ENCODE measurements at regions not wholly inside any gene's neighbourhood (a gene's known extent, or its start where the extent isn't known, plus 50 kb on each side); places are given as distances from the start of the nearest gene placed in this dataset.

GRCh38 chr12:61308220-61308619 lies 952.0 kb upstream of the USP15 start:
- Histone ChIP-seq H3K9me1 (ENCODE audit: control insufficient read depth, insufficient read depth, low read length) (no peaks in the 10 kb centered on the region), H2AFZ (ENCODE audit: low read depth, low read length) (no peak overlapping the region), H3K9ac (ENCODE audit: insufficient read depth in 1 of 2, low read depth in 2 of 2, low read length in 2 of 2) (no peak overlapping the region), H4K20me1 (replicated peaks; ENCODE audit: control insufficient read depth, insufficient read depth, low read length) (no peaks in the 10 kb centered on the region), H3K9me3 (replicated peaks; ENCODE audit: control insufficient read depth, insufficient read depth, low read depth, low read length) (no peaks in the 10 kb centered on the region), H3K4me2 (ENCODE audit: insufficient read depth, low read length) (no peak overlapping the region), H3K79me2 (ENCODE audit: control insufficient read depth, insufficient read depth, low read length) (no peaks in the 10 kb centered on the region), H3K4me1 (replicated peaks in 1 of 2; ENCODE audit: control insufficient read depth in 2 of 2, insufficient read depth in 2 of 2, low read length in 2 of 2) (no peaks in the 10 kb centered on the region), H3K4me3 (no peak overlapping the region), H3K27ac (ENCODE audit: extremely low read depth, low read depth, low read length) (no peak overlapping the region), H3K27me3 (ENCODE audit: control insufficient read depth in 2 of 2, insufficient read depth in 2 of 2, low read length in 2 of 2) (no peaks in the 10 kb centered on the region), H3K36me3 (ENCODE audit: control insufficient read depth, insufficient read depth, low read length) (no peaks in the 10 kb centered on the region)
- TF ChIP-seq HNRNPK (IDR thresholded peaks at IDR 0.05; ENCODE audit: low read depth, low read length, poor library complexity, severe bottlenecking) (no peak), HCFC1 (IDR thresholded peaks at IDR 0.05; ENCODE audit: low read depth, low read length) (no peak), SAFB (IDR thresholded peaks at IDR 0.05; ENCODE audit: borderline replicate concordance, low read depth, low read length) (no peak), NR2C1 (IDR thresholded peaks at IDR 0.05) (no peak), NR2C1 (tag; IDR thresholded peaks at IDR 0.05) (no peak), SMAD4 (CRISPR knock-in tag; conservative IDR thresholded peaks at IDR 0.05) (no peak), RFX7 (CRISPR knock-in tag; IDR thresholded peaks at IDR 0.05) (no peak), ZNF318 (IDR thresholded peaks at IDR 0.05; ENCODE audit: borderline replicate concordance in 1 of 2, low read depth in 1 of 2) (no peak), ASH1L (IDR thresholded peaks at IDR 0.05; ENCODE audit: borderline replicate concordance, low read depth, partially characterized antibody) (no peak), ZNF143 (CRISPR knock-in tag; IDR thresholded peaks at IDR 0.05) (no peak), TAF9B (IDR thresholded peaks at IDR 0.05; ENCODE audit: partially characterized antibody) (no peak), RBM34 (IDR thresholded peaks at IDR 0.05; ENCODE audit: borderline replicate concordance, insufficient read depth, low read length) (no peak)
- TF ChIP-seq, protein P1, sequence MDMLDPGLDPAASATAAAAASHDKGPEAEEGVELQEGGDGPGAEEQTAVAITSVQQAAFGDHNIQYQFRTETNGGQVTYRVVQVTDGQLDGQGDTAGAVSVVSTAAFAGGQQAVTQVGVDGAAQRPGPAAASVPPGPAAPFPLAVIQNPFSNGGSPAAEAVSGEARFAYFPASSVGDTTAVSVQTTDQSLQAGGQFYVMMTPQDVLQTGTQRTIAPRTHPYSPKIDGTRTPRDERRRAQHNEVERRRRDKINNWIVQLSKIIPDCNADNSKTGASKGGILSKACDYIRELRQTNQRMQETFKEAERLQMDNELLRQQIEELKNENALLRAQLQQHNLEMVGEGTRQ (CRISPR knock-in tag; IDR thresholded peaks at IDR 0.05), result no peak
- no TSS peak for BruUV-seq (replicated peaks)
- 0% methylated on average over 2 of the region's 2 CpGs for WGBS (ENCODE audit: insufficient coverage, low coverage, missing lambda C conversion rate)
- DNase-seq (ENCODE audit: extremely low read depth in 1 of 4, low spot score in 3 of 4) (no peak), ATAC-seq (no peak), FAIRE-seq (no peak)
- ChIA-PET POLR2A (no interaction called here), CTCF (ENCODE audit: low intra/inter-chr PET ratio) (no interaction called here)
- in situ Hi-C loops (cut with MboI), result no loop called here
- intact Hi-C loops (cut with micrococcal nuclease), result no loop called here

All from K562 (cell line).